ENCODE measurements at regions not wholly inside any gene's neighbourhood (a gene's known extent, or its start where the extent isn't known, plus 50 kb on each side); places are given as distances from the start of the nearest gene placed in this dataset.

DNA sequence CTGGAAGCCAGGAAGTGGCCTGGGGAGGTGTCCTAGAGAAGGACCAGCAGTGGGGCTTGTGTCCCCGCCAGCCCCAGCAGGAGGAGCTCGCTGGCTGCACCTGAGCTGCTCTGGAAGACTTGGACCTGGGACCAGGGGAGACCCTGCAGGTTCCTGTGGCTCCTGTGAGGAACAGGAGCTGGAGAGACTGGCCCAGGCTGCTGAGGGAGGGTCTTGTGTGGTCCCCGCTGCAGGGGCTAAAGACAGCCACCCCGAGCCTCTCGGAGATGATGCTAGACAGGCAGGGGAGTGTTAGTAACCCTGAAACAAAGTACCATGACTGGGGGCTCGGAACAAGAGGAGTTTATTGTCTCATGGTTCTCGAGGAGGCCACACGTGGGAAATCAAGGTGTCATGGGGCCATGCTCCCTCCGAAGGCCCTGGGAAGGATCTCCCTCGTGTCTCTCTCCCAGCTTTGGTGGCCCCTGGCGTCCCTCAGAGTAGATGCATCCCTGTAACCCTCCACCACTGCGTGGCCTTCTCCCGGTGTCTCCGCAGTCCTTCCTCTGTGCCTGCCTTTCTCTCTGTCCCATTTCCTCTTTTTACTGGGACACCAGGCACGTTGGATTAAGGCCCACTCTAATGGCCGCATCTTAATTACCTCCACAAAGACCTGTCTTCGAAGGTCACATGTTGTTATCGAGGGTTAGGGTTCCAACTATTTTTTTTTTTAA, 348.4 kb downstream of the GLRX3 start:
- TF ChIP-seq, protein P1, sequence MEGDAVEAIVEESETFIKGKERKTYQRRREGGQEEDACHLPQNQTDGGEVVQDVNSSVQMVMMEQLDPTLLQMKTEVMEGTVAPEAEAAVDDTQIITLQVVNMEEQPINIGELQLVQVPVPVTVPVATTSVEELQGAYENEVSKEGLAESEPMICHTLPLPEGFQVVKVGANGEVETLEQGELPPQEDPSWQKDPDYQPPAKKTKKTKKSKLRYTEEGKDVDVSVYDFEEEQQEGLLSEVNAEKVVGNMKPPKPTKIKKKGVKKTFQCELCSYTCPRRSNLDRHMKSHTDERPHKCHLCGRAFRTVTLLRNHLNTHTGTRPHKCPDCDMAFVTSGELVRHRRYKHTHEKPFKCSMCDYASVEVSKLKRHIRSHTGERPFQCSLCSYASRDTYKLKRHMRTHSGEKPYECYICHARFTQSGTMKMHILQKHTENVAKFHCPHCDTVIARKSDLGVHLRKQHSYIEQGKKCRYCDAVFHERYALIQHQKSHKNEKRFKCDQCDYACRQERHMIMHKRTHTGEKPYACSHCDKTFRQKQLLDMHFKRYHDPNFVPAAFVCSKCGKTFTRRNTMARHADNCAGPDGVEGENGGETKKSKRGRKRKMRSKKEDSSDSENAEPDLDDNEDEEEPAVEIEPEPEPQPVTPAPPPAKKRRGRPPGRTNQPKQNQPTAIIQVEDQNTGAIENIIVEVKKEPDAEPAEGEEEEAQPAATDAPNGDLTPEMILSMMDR (conservative IDR thresholded peaks at IDR 0.05; ENCODE audit: low read length) = no peak
- TF ChIP-seq EZH2phosphoT487 (IDR thresholded peaks at IDR 0.05; ENCODE audit: borderline replicate concordance) = no peak
